Inflammatory macrophage treated with lipopolysaccharide for 4 hours (primary cell): ENCODE measurements at regions not wholly inside any gene's neighbourhood (a gene's known extent, or its start where the extent isn't known, plus 50 kb on each side); places are given as distances from the start of the nearest gene placed in this dataset.
"Not testable (repeated sequence)": the region's sequence is repeated elsewhere in the genome, so short reads cannot be mapped to it uniquely, and the experiment has no call there.

ENCODE experiments used
- DNase-seq: peaks from one replicate; pipeline ENCODE4 v3.0.0-alpha.2; 2020

DNA sequence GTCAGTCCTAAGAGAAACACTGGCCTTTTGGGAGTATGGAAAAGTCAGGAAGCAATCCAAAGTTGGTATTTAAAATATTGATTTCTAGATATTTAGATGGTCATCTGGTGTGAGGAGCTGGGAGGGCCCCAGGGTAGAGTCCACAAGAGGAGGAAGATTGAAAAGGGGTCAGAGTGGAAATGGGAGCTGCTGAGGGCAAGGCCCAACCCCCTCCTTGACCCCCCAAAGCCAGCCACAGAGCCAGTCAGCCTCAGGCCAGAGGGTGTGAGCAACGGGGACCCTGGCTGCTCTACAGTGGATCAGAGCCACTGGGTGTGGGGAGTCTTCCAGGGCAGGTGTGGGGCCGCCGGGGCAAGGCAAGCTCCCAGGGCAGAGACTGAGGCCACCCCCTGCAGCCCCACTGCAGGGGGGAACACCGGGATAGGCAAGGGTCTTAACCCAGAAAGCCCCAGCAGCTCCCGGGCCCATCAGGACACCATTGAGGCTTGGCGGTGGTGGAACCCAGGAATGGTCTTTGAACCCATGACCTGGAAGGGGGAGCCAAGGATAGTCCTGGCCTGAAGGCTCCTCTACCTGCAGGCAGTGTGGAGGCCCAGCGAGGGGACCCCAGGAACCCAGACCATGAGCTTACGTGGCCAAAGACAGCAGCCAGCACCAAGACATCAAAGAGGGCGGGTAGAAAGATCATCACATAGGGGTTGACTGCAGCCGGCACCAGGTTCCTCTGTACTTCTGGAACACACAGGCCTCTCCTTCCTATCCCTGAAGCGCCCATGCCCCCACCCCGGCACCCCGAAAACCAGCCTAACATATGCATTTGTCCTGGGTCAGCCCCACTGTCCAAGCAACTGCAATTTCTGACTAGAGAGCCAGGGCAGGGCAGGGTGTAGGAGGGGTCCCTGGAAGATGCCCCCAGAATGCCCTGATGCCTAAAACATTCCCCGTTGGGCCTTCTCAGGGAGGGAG, 51.3 kb upstream of the CSPG4 start:
- not testable (repeated sequence) for DNase-seq

DNA sequence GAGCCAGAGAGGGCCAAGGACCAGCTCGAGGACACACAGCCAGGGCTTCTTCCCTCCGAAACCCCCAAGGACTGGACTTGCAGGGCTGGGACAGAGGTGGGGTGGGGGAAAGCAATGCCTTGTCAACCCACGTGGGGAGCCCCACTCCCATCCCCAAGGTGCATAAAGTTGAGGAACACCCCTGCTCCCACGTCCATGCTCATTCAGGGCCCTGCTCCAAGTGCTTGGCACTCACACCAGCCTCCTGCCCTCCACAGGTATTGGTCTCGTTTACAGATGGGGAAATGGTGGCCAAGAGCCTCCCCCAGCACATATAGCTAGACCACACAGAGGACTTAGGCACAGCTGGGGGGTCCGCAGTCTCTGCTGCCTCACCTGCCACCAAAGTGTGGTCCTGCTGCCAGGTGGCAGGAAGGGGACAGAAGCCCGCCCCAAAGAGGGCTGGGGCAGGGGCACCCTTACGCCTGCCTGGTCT, 50.5 kb upstream of the CSPG4 start:
- DNase-seq, result no peak
